ENCODE measurements at regions not wholly inside any gene's neighbourhood (a gene's known extent, or its start where the extent isn't known, plus 50 kb on each side); places are given as distances from the start of the nearest gene placed in this dataset.
"Not testable (repeated sequence)": the region's sequence is repeated elsewhere in the genome, so short reads cannot be mapped to it uniquely, and the experiment has no call there.

DNA sequence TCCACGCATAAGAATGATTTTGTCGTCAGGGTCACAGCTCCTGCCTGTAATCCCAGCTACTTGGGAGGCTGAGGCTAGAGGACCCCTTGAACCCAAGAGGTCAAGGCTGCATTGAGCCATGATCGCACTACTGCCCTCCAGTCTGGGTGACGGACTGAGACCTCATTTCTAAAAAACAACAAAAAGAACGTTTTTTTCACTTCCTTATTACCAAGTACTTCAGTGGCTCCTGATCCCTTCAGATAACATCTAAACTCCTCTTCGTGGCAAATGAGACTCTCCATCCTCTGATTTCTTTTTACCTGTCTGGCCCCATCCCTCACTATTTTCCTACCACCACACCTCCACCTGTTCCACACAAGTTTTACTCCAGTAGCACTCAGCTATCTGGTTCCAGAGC, 105.4 kb upstream of the TLK1 start:
- DNase-seq, result no peak
- Histone ChIP-seq H3K36me3 (no peaks in the 10 kb centered on the region), H3K27ac (no peak overlapping the region), H3K27me3 (no peaks in the 10 kb centered on the region), H3K4me1 (no peaks in the 10 kb centered on the region), H3K9me3 (replicated peaks) (no peaks in the 10 kb centered on the region), H3K4me3 (no peak overlapping the region)

DNA sequence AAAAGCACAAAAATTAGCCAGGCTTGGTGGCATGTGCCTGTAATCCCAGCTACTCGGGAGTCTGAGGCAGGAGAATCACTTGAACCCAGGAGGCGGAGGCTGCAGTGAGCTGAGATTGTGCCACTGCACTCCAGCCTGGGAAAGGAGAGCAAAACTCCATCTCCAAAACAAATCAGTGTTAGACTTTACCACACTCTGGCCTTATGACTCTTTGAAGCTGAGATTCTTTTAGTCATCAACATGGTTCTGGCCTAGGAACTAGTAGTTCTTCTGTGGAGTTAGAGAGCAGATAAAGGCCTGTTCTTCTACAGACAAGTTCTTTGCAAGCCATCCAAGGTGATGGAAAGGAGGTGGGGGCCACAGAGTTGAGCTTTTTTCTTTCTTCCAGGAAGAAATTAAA, 100.8 kb upstream of the TLK1 start:
- H3K36me3 ChIP-seq; H3K9me3 ChIP-seq (replicated peaks); H3K27ac ChIP-seq; H3K27me3 ChIP-seq; H3K4me3 ChIP-seq; DNase-seq; H3K4me1 ChIP-seq: not testable (repeated sequence)

- Histone ChIP-seq H3K9me3 (replicated peaks) (no peaks in the 10 kb centered on the region), H3K4me3 (no peak overlapping the region), H3K4me1 (no peaks in the 10 kb centered on the region), H3K27ac (no peak overlapping the region), H3K27me3 (no peaks in the 10 kb centered on the region), H3K36me3 (no peaks in the 10 kb centered on the region)
- DNase-seq, result no peak
Measured at GRCh38 chr2:171260471-171261424, 100.1 kb upstream of the TLK1 start.

- H3K36me3 ChIP-seq, result no peaks in the 10 kb centered on the region
- no peaks in the 10 kb centered on the region for H3K4me1 ChIP-seq
Measured at GRCh38 chr2:171254666-171255065, 94.0 kb upstream of the TLK1 start.

DNA sequence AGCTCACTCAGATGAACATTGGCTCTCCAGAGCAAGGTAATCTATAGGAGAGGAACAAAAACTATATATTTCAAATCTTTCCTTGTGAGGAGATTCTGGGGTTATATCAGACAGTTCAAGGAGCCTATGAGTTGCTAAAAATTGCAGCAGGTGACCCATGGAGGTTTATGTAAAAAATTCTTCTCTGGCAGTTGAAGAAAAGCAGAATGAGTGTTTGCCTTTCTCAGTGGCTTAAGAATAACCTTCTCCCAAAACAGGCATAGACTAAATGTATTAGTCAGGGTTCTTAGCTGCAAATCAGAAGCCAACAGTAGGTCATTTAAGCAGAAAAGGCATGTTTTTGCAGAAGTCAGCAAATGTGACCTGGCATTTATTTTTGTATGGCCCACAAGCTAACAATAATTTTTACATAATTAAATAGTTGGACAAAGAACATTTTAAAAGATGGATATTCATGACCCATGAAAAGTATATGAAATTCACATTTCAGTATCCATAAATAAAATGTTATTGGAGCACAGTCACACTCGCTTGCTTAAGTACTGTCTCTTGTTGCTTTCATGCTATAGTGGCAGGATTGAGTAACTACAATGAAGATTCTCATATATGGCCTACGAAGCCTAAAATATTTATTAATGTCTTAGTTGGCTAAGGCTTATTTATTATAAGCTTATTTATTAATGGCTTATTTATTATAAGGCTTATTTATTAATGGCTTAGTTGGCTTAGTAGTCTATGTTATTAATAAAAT, 93.4 kb upstream of the TLK1 start:
- Histone ChIP-seq H3K27me3 (no peaks in the 10 kb centered on the region), H3K36me3 (no peaks in the 10 kb centered on the region), H3K9me3 (replicated peaks) (no peaks in the 10 kb centered on the region), H3K4me1 (no peaks in the 10 kb centered on the region), H3K4me3 (no peak overlapping the region), H3K27ac (no peak overlapping the region)
- DNase-seq, result no peak

More at GRCh38 chr2:171254666-171255065, 94.0 kb upstream of the TLK1 start:
- DNase-seq, result no peak
- Histone ChIP-seq H3K9me3 (replicated peaks) (no peaks in the 10 kb centered on the region), H3K27ac (no peak overlapping the region), H3K27me3 (no peaks in the 10 kb centered on the region), H3K4me3 (no peak overlapping the region)

GRCh38 chr2:171253279-171253678, 92.6 kb upstream of the TLK1 start:
- Histone ChIP-seq H3K4me1 (no peaks in the 10 kb centered on the region), H3K4me3 (no peak overlapping the region), H3K9me3 (replicated peaks) (no peaks in the 10 kb centered on the region), H3K27me3 (no peaks in the 10 kb centered on the region), H3K36me3 (no peaks in the 10 kb centered on the region), H3K27ac (no peak overlapping the region)
- DNase-seq, result no peak

DNA sequence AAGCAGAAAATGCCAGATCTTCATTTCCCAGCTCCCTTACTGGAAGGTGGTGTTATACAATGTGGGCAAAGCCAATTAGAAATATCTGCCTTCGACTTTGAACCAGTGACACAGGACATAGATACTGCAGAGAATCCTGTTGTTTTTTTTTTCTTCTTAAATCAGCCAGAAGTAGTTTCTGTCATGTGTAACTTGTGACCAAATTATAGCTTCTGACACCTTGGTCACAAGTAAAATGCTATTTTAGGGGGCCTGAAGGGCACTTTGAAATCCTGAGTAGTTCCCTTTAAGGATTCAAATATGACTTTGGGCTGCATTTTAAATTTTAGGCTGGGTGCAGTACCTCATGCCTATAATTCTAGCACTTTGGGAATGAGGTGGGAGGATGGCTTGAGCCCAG, 89.0 kb upstream of the TLK1 start:
- no peaks in the 10 kb centered on the region for H3K4me1 ChIP-seq
- H3K36me3 ChIP-seq, result no peaks in the 10 kb centered on the region
- no peaks in the 10 kb centered on the region for H3K27me3 ChIP-seq
- no peak overlapping the region for H3K27ac ChIP-seq
- H3K9me3 ChIP-seq (replicated peaks), result peaks cover 7% of the 10 kb centered on the region; the same call in 1 of the 2 replicates
- no peak for DNase-seq
- H3K4me3 ChIP-seq, result no peak overlapping the region

DNA sequence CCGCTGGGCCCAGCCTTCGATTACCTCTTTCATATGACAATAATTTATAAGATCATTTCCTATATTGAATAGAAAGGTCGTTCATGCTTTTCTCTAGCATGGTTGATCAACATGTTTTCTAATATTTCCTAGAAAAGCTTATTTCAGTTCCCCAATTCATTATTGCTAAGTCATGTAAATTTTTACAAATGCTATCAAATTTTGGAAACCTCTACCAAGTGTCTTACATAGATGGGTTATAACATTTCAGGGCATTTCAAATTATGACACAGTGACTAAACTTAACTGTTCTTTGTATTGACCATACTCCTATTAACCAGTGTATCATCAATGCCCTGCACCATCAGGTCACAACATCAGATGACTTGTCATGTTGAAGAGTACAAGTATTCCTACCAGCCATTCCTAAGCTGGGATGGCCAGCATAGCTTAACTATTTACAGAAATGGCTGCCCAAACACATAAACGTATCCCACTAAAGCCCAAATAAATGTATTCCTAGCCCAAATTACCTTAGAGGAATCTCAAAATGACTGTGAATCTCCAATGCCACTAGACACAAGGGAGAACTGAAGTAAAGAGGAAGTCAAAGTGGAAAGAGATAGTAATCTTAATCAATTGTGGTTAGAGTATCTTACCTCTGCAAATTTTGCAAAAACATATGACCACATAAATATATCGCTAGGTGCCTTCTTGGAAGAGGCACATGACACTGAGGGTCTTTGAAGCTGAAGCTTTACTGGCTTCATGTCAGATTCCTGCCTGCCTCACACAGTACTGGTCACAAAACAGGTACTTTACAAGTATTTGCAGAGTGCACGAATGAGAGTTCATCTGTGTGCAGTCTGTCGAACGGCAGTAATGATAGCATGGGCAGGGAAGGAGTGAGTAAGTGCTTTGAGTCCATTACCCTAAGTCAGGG, 87.3 kb upstream of the TLK1 start:
- H3K36me3 ChIP-seq, result no peaks in the 10 kb centered on the region
- H3K27me3 ChIP-seq, result no peaks in the 10 kb centered on the region
- no peak overlapping the region for H3K4me3 ChIP-seq
- H3K9me3 ChIP-seq (replicated peaks), result peaks cover 7% of the 10 kb centered on the region; the same call in 1 of the 2 replicates
- no peak for DNase-seq
- no peaks in the 10 kb centered on the region for H3K4me1 ChIP-seq
- no peak overlapping the region for H3K27ac ChIP-seq

DNA sequence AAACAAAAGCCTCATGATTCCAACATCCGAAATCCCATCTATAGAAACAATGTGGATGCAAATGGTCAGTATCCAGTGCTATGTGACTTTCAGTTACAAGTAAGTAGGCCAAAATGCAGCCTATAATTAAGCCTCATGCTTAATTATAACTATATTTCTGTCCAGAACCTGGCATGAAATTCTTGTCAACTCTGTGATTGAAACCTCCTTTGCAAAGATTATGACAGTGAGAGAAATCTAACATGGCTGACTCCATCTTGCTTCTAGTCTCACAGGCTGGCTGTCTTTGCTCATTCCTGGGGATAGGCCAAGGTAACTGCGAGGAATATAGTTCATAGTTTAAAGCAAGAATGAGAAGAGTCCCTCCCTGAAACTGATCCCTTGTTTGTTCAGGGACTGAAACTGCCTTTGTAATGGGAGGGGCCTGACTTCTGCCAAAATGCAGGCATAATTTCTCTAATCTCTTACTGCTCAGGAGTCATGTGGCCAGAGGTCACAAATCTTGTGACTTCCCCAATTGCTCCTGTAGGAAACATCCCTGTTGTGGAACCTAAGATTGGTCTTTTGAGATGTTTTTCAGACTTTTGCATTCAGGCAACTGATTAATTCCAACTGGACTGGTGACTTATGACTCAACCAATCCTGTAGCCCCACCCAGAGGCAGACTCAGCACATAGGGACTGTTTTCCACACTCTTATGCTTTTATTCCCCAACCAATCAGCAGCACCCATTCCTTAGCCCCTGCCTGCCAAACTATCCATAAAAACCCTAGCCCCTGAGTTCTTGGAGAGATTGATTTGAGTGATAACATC, 84.5 kb upstream of the TLK1 start:
- Histone ChIP-seq H3K4me3 (no peak overlapping the region), H3K4me1 (no peaks in the 10 kb centered on the region), H3K27ac (no peak overlapping the region), H3K27me3 (no peaks in the 10 kb centered on the region), H3K36me3 (no peaks in the 10 kb centered on the region), H3K9me3 (replicated peaks) (peaks cover 7% of the 10 kb centered on the region; the same call in 1 of the 2 replicates)
- peak in 1 of 2 experiments; percentile 23 for DNase-seq

- Histone ChIP-seq H3K27ac (no peak overlapping the region), H3K36me3 (no peaks in the 10 kb centered on the region), H3K9me3 (replicated peaks) (peaks cover 7% of the 10 kb centered on the region; the same call in 1 of the 2 replicates), H3K4me1 (no peaks in the 10 kb centered on the region), H3K27me3 (no peaks in the 10 kb centered on the region), H3K4me3 (no peak overlapping the region)
- DNase-seq, result no peak
Measured at GRCh38 chr2:171244466-171244969, 83.8 kb upstream of the TLK1 start.

DNA sequence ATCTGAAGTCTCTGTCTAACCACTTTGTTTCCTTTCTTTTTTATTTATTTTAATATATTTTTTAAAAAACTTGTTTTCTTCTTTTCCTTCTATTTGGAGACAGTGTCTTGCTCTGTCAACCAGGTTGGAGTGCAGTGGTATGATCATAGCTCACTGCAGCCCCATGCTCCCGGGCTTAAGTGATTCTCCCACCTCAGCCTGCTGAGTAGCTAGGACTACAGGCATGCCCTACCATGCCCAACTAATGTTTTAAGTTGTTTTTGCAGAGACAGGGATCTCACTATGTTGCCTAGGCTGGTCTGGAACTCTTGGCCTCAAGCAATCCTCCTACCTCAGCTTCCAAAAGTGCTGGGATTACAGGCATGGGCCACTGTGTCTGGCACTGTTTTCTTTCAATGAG, 81.1 kb upstream of the TLK1 start:
- no peaks in the 10 kb centered on the region for H3K27me3 ChIP-seq
- no peak overlapping the region for H3K27ac ChIP-seq
- H3K4me3 ChIP-seq, result no peak overlapping the region
- H3K36me3 ChIP-seq, result no peaks in the 10 kb centered on the region
- H3K9me3 ChIP-seq (replicated peaks), result peaks cover 7% of the 10 kb centered on the region; the same call in 1 of the 2 replicates
- no peaks in the 10 kb centered on the region for H3K4me1 ChIP-seq
- DNase-seq, result no peak

- no peak overlapping the region for H3K4me3 ChIP-seq
- no peaks in the 10 kb centered on the region for H3K9me3 ChIP-seq (replicated peaks)
- no peaks in the 10 kb centered on the region for H3K36me3 ChIP-seq
- H3K27ac ChIP-seq, result no peak overlapping the region
- no peaks in the 10 kb centered on the region for H3K4me1 ChIP-seq
- DNase-seq, result no peak
- H3K27me3 ChIP-seq, result no peaks in the 10 kb centered on the region
Measured at GRCh38 chr2:171238946-171239345, 78.3 kb upstream of the TLK1 start.

DNA sequence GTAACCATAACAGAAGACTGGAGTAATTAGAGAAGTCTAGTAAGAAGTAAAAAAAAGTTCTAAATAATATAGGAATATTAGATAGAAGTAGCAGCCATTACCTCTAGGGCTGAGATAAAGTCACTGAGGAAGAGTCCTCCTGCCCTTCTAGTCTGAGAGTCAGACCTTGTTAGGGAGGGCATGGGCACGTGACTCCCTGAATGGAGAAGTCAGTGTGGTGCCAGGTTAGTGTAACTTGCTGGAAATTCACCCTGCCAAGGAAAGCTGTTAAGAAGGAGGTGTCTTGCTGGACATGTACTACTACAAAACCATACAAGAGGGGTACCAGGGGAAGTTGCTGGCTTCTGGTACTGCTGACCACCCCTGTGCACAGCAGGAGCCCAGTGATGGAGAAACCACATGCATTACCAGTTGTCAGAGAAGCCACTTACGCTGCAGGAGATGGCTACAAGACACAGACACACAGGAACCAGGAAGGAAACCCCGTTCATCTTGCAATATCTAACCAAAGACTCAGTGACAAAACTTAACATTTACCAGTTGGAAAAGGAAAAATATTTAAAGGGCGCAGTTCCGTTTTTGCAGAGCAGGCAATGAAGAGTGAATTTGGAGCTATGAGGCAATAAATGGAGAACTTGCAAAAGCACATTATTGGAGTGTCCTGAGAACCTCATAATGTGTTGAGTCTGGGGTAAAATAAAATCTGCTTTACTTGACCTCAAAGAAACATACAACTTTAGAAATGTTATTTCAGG, 77.2 kb upstream of the TLK1 start:
- no peaks in the 10 kb centered on the region for H3K27me3 ChIP-seq
- no peaks in the 10 kb centered on the region for H3K36me3 ChIP-seq
- no peak for DNase-seq
- H3K4me3 ChIP-seq, result no peak overlapping the region
- no peaks in the 10 kb centered on the region for H3K9me3 ChIP-seq (replicated peaks)
- no peak overlapping the region for H3K27ac ChIP-seq
- H3K4me1 ChIP-seq, result no peaks in the 10 kb centered on the region
